ENCODE measurements at regions not wholly inside any gene's neighbourhood (a gene's known extent, or its start where the extent isn't known, plus 50 kb on each side); places are given as distances from the start of the nearest gene placed in this dataset.

DNA sequence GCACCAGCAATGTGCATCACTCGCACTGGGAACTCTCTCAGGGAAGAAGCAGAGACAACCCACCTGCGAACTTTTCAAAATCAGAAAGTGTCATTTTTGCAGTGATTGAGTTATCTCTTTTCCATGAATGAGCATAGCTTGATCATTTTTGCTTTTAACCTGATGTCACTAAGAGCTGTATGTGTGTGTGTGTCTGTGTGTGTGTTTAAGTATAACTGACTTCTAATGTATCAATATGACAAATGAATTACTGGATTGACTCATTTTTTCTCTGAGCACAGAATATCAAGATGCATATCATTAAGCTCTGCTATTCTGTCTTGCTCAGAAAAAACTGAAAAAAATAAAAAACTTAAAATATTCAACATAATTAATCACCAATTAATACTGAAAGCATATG lies 548.9 kb upstream of the MARCKS start:
- DNase-seq: no peak
- intact Hi-C loops (cut with DNase I): no loop called here

DNA sequence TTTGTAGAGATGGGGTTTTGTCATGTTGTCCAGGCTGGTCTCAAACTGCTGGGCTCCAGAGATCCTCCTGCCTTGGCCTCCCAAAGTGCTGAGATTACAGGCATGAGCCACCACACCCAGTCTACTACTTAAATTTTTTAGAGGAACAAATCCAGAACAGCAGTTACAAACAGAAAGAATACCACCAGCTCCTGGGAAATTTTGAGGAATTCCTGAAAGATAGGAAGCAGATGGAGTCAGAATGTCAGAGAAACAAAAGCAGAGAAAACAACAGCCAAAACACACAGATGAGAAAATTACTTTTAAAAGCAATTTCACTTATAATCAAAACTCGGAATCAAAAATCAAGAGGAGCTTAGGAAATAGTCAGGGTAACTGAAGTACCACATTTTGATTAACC lies 543.3 kb upstream of the MARCKS start:
- DNase-seq: no peak
- intact Hi-C loops (cut with DNase I): no loop called here

DNA sequence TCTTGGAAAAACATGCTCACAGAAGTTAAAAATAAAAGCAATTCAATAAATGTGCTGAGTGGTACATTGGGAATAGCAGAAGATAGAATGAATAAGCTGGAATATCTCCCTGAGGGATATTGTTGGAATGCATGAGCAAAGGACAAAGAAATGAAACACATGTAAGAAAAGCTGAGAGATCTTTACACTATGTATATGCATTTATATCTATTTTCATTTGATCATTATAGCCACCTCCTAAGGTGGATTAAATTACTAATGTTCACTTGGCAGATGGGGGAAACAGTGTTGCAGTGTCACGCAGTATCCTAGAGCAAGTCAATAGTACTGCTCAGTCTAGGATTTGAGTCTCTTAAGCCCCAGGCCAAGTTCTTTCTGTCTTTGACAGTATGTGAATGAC lies 542.0 kb upstream of the MARCKS start:
- intact Hi-C loops (cut with DNase I): no loop called here
- DNase-seq: no peak

- DNase-seq: no peak
- intact Hi-C loops (cut with DNase I): no loop called here
These were observed 541.3 kb upstream of the MARCKS start for GRCh38 chr6:113315879-113316278.

DNA sequence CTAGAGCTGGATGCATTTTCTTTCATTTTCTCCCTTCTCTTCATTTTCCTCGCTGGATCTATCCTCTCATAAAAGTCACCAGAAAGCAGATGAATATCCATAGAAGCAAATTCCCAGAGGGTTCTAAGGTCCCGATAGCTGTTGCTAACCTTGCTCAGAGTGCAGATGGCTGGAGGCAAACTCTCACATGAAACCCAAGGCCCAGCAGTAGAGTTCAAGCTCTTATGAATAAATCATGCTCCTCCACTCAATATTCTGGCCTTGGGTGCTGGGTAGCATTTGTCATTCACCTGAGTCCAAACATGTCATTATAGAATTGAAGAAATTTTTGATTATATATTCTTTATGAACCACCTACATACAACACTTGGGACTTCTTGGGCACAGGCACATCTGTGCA lies 539.7 kb upstream of the MARCKS start:
- DNase-seq: no peak
- intact Hi-C loops (cut with DNase I): no loop called here

DNA sequence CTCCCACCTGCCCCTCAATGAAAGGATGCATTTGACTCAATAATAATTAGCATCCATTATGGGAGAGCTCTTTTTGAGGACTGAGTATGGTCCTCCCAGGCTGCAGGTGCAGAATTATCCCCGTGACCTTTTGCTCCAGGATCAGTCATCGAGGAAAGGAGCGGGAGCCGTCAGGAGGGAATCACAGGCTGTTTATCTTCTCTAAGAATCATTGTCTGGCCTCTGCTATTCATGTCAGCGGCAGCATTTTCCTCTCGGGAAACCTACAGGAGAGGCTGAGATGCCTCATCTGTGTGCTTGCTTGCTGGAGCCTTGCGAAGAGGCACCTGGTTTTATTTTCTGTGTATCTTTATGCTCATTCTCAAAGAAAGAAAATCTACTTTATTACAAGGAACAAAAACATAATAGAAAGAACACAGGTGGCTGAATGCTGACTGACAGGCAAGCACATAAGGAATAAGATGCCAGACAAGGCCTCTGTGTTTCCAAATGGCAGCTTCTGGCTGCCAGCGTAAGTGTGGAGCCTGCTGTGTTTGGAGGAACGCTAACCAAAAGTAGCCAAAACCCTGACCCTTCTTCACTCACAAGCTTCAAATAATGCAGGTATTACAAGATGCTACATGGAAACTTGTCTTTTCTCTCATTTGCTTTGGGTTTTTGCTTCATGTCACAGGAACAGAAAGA lies 539.1 kb upstream of the MARCKS start:
- DNase-seq: peak in 5 of 42 donors; percentile 5 to 23 (median 11)
- intact Hi-C loops (cut with DNase I): no loop called here

DNA sequence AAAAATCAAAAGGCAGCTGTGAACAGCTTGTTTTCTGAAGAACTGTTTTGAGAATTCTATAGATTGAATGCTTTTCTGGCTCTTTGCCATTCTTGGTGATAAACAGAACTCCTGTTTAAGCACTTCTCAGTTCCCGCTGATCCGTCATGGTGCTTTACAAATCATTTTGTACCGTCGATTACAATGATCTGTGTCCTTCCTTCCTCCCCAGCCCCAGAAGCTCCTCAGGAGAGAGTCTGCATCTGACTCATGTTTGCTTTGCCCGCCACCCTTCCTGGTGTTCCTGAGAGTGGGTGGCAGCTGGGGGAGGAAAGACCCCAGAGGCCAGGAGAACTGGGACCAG lies 538.6 kb upstream of the MARCKS start:
- intact Hi-C loops (cut with DNase I): no loop called here
- no peak for DNase-seq

- intact Hi-C loops (cut with DNase I): no loop called here
- DNase-seq: no peak
These were observed 536.5 kb upstream of the MARCKS start for GRCh38 chr6:113320653-113321052.

- intact Hi-C loops (cut with DNase I): no loop called here
- no peak for DNase-seq
These were observed 530.4 kb upstream of the MARCKS start for GRCh38 chr6:113326781-113327180.

- intact Hi-C loops (cut with DNase I): no loop called here
- peak in 35 of 42 donors; percentile 5 to 68 (median 37) for DNase-seq
These were observed 528.2 kb upstream of the MARCKS start for GRCh38 chr6:113328886-113329381.

- no peak for DNase-seq
- intact Hi-C loops (cut with DNase I): no loop called here
These were observed 527.1 kb upstream of the MARCKS start for GRCh38 chr6:113329942-113330635.

DNA sequence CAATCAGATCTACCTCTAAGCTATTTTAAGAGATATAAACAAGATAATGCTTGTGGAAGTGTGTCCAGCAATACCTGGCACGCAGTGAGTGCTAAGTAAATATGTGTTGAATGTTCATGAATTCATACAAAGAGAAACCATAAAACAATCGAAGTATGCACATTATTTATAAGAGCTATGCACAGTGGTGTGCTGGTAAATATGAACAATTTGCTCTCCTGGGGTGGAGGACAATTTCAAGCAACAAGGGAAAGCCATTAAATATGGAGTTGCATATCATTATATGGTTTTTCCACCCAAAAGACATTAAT lies 526.6 kb upstream of the MARCKS start:
- intact Hi-C loops (cut with DNase I): no loop called here
- no peak for DNase-seq

DNA sequence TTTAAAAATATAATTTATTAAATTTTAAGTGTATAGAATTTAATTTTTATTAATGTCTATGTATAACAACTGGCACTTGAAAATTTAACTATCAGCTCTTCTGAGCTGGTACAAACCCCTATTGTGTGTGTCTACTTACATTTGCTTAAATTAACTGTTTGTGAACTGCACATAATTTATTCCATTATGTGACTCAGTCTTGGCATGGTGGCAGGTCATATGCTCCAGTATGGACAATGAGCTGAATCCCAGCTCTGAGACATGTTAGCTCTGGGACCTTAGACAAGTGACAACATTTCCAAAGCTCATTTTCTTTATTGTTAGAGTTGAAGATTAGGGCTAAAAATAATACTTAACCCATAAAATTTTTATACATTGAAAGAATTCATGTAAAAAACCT lies 526.1 kb upstream of the MARCKS start:
- intact Hi-C loops (cut with DNase I): no loop called here
- peak in 1 of 42 donors; percentile 8 for DNase-seq

DNA sequence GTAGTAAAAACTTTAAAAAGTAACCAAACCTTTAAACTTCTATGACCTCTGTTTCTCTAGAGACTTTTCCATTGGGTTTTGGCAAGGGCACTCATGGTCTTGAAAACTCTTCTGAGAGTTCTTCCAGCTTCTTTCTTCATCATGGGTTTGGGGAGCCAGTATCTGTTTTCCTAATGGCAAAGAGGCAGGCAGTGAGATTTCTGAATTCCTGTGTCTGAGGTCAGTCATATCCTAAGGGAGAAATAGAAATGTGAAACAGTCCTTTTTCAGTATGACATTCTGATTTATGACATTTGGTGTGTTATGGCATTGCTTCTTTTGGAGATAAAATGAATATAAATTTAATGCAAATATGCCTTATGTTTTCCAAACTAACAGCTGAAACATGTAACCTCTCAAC lies 518.5 kb upstream of the MARCKS start:
- intact Hi-C loops (cut with DNase I): no loop called here
- no peak for DNase-seq

DNA sequence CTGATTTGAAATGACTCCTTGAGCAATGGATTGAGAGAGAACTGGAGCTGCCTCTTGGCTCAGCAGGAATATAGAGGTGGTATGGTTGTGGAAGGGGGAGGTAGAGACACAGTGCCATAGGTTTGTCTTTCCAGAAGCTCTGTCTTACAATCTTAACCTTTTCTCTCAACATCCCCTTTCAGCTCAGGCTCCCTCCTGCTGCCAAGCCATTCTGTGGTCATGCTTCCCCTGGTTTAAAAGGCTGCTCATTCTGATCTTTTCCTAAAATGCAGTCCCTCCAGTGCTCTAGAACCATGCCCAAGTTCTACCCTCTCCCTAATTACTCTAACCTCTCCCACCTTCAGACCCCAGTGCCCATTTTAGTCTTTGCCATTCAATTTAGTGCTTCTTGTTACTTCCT lies 517.9 kb upstream of the MARCKS start:
- intact Hi-C loops (cut with DNase I): no loop called here
- DNase-seq: no peak

- intact Hi-C loops (cut with DNase I): no loop called here
- DNase-seq: no peak
These were observed 516.8 kb upstream of the MARCKS start for GRCh38 chr6:113340371-113340770.

GRCh38 chr6:113343940-113344339 lies 513.2 kb upstream of the MARCKS start:
- no peak for DNase-seq
- intact Hi-C loops (cut with DNase I): no loop called here

DNA sequence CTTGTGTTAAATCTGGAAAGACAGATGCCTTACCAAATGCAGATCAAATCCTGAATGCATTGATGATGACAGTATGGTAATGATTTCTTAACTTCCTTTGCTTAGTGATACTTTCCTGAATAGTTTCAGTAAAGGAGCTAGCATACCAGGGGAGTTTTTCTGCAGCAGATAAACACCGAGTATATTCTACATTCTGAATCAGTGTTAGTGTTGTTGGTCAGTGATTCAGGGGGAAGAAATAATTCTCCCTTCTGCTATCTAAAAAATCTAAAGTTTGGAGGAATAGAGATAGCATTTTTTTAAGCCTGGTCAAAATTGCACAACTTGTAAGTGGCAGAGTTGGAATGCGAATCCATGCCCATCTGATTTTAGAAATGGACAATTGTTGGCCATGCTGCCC lies 512.2 kb upstream of the MARCKS start:
- no peak for DNase-seq
- intact Hi-C loops (cut with DNase I): no loop called here

DNA sequence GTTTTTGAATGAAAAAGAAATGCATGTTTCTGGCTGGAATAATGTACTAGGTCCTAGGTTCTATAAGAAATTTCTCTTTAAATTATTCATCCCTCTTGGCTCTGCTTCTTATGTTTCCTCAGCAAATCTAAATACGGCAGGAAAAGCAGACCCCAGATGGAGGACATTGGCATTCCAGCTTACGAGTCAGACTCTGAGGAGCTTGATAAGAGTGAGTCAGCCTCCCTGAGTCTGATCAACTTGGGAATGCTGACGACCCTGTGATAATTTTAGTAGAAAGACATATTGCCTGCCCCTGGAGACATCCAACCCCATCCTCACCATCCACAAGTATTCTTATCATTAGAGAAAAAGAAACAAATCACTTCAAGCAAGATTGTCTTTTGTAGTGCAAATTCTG lies 509.7 kb upstream of the MARCKS start:
- intact Hi-C loops (cut with DNase I): no loop called here
- no peak for DNase-seq

GRCh38 chr6:113350461-113350860 lies 506.7 kb upstream of the MARCKS start:
- no peak for DNase-seq
- intact Hi-C loops (cut with DNase I): no loop called here

DNA sequence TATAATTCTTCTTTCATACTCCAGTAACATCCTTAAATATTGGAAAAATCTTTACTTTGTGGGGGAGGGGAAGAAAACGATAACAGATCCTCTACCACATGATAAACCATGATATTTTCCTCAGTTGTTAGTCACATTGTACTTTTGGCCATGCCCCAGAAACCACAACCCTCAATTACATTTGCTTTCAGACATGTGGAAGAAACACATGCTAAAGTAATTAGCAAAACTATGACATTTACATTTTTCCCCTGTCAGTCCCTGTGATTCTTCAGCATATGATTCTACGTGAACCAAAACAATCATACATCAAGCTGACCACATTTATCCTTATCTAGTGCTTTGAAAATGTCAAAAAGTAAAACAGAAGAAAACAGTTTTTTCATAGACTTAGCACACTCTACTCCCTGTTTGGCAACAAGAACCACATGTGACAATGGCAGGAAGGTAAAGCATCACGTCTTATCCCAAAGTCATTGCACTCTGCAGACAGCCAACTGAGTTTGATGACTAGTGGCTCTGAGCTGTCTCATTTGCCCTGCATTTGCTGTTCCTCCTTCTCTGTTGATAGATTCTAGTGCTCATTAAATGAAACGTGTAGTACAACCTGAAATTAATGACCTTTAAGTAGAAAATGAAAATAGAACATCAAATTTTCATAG lies 505.8 kb upstream of the MARCKS start:
- intact Hi-C loops (cut with DNase I): no loop called here
- DNase-seq: no peak
